ENCODE measurements at regions not wholly inside any gene's neighbourhood (a gene's known extent, or its start where the extent isn't known, plus 50 kb on each side); places are given as distances from the start of the nearest gene placed in this dataset.

- TF ChIP-seq, protein P1, sequence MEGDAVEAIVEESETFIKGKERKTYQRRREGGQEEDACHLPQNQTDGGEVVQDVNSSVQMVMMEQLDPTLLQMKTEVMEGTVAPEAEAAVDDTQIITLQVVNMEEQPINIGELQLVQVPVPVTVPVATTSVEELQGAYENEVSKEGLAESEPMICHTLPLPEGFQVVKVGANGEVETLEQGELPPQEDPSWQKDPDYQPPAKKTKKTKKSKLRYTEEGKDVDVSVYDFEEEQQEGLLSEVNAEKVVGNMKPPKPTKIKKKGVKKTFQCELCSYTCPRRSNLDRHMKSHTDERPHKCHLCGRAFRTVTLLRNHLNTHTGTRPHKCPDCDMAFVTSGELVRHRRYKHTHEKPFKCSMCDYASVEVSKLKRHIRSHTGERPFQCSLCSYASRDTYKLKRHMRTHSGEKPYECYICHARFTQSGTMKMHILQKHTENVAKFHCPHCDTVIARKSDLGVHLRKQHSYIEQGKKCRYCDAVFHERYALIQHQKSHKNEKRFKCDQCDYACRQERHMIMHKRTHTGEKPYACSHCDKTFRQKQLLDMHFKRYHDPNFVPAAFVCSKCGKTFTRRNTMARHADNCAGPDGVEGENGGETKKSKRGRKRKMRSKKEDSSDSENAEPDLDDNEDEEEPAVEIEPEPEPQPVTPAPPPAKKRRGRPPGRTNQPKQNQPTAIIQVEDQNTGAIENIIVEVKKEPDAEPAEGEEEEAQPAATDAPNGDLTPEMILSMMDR (conservative IDR thresholded peaks at IDR 0.05; ENCODE audit: low read depth, low read length), result no peak
- TF ChIP-seq POLR2A (IDR thresholded peaks at IDR 0.05; ENCODE audit: low read depth, low read length) (no peak), MAZ (IDR thresholded peaks at IDR 0.05; ENCODE audit: borderline replicate concordance, low read depth, low read length) (no peak), RCOR1 (IDR thresholded peaks at IDR 0.05; ENCODE audit: insufficient replicate concordance, low read length) (no peak), MXI1 (IDR thresholded peaks at IDR 0.05; ENCODE audit: borderline replicate concordance, low read depth, low read length) (no peak), BHLHE40 (IDR thresholded peaks at IDR 0.05; ENCODE audit: low read depth, low read length) (no peak), CHD1 (IDR thresholded peaks at IDR 0.05; ENCODE audit: low read depth, low read length) (no peak)
These were observed 246.2 kb downstream of the SEC23A start for GRCh38 chr14:38856798-38857197.
